ENCODE measurements at regions not wholly inside any gene's neighbourhood (a gene's known extent, or its start where the extent isn't known, plus 50 kb on each side); places are given as distances from the start of the nearest gene placed in this dataset.

DNA sequence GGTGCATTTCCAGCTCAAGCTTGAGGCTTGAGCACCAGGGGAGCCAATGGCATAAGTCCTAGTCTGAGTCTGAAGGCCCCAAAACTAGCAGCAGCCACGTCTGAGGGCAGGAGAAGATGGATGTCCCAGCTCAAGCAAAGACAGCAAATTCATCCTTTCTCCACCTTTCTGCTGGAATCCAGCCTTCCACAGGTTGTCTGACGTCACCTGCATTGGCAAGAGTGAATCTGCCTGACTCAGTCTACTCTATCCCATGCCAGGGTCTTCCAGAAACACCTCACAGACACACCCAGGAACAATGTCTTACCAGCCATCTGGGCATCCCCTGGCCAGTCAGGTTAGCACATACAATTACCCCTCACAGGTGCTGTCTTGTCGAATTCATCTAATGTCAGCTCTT, 76.2 kb upstream of the SOX11 start:
- Histone ChIP-seq H4K20me1 (ENCODE audit: insufficient read depth, low read length, poor library complexity, severe bottlenecking) (no peaks in the 10 kb centered on the region), H3K9me3 (ENCODE audit: insufficient read depth, low read depth, low read length) (no peaks in the 10 kb centered on the region; the same call in 1 of the 2 replicates), H3K9me2 (replicated peaks; ENCODE audit: low read depth, low read length) (no peaks in the 10 kb centered on the region), H3K27me3 (ENCODE audit: insufficient read depth, low read length, poor library complexity, severe bottlenecking) (no peaks in the 10 kb centered on the region), H3F3A (ENCODE audit: low read depth) (no peaks in the 10 kb centered on the region), H3K4me3 (ENCODE audit: low read length, poor library complexity, severe bottlenecking) (no peak overlapping the region), H3K4me1 (ENCODE audit: insufficient read depth, low read length, poor library complexity, severe bottlenecking) (no peaks in the 10 kb centered on the region), H2AFZ (ENCODE audit: low read length) (no peak overlapping the region), H3K36me3 (ENCODE audit: insufficient read depth, low read length) (no peaks in the 10 kb centered on the region), H3K9ac (ENCODE audit: low read depth, low read length, poor library complexity, severe bottlenecking) (no peak overlapping the region), H3K4me2 (ENCODE audit: low read depth, low read length, poor library complexity, severe bottlenecking) (no peak overlapping the region), H3K79me2 (ENCODE audit: insufficient read depth, low read length) (no peaks in the 10 kb centered on the region)
- no peak for TF ChIP-seq EZH2phosphoT487 (IDR thresholded peaks at IDR 0.05; ENCODE audit: borderline replicate concordance)
- TF ChIP-seq, protein P1, sequence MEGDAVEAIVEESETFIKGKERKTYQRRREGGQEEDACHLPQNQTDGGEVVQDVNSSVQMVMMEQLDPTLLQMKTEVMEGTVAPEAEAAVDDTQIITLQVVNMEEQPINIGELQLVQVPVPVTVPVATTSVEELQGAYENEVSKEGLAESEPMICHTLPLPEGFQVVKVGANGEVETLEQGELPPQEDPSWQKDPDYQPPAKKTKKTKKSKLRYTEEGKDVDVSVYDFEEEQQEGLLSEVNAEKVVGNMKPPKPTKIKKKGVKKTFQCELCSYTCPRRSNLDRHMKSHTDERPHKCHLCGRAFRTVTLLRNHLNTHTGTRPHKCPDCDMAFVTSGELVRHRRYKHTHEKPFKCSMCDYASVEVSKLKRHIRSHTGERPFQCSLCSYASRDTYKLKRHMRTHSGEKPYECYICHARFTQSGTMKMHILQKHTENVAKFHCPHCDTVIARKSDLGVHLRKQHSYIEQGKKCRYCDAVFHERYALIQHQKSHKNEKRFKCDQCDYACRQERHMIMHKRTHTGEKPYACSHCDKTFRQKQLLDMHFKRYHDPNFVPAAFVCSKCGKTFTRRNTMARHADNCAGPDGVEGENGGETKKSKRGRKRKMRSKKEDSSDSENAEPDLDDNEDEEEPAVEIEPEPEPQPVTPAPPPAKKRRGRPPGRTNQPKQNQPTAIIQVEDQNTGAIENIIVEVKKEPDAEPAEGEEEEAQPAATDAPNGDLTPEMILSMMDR (conservative IDR thresholded peaks at IDR 0.05; ENCODE audit: low read length) = no peak

DNA sequence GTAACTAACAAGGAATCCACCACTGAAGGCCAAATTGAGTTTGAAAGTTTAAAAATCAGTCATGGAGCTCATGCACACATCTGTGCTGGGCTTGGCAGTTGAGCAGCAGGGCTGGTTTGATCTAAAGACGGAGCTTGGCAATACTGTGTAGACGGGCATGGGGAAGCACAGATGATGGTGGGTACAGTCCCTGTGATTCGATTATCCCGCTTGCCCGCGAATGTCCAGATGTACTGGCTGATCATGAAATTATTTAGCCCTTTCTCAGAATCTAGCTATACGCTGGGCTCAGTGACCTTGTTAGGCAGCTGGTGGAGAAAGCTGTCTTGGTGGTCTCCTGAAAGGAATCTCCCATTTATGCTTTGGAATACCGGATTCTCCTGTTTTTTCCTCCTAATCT, 74.8 kb upstream of the SOX11 start:
- Histone ChIP-seq H3K36me3 (ENCODE audit: insufficient read depth, low read length) (no peaks in the 10 kb centered on the region), H4K20me1 (ENCODE audit: insufficient read depth, low read length, poor library complexity, severe bottlenecking) (no peaks in the 10 kb centered on the region), H3F3A (ENCODE audit: low read depth) (no peaks in the 10 kb centered on the region), H3K9me2 (replicated peaks; ENCODE audit: low read depth, low read length) (no peaks in the 10 kb centered on the region), H3K4me1 (ENCODE audit: insufficient read depth, low read length, poor library complexity, severe bottlenecking) (no peaks in the 10 kb centered on the region), H3K9me3 (ENCODE audit: insufficient read depth, low read depth, low read length) (no peaks in the 10 kb centered on the region; the same call in 1 of the 2 replicates), H2AFZ (ENCODE audit: low read length) (no peak overlapping the region), H3K27me3 (ENCODE audit: insufficient read depth, low read length, poor library complexity, severe bottlenecking) (no peaks in the 10 kb centered on the region), H3K79me2 (ENCODE audit: insufficient read depth, low read length) (no peaks in the 10 kb centered on the region), H3K4me3 (ENCODE audit: low read length, poor library complexity, severe bottlenecking) (no peak overlapping the region), H3K4me2 (ENCODE audit: low read depth, low read length, poor library complexity, severe bottlenecking) (no peak overlapping the region), H3K9ac (ENCODE audit: low read depth, low read length, poor library complexity, severe bottlenecking) (no peak overlapping the region)
- TF ChIP-seq, protein P1 (conservative IDR thresholded peaks at IDR 0.05; ENCODE audit: low read length) = no peak
- no peak for TF ChIP-seq EZH2phosphoT487 (IDR thresholded peaks at IDR 0.05; ENCODE audit: borderline replicate concordance)

DNA sequence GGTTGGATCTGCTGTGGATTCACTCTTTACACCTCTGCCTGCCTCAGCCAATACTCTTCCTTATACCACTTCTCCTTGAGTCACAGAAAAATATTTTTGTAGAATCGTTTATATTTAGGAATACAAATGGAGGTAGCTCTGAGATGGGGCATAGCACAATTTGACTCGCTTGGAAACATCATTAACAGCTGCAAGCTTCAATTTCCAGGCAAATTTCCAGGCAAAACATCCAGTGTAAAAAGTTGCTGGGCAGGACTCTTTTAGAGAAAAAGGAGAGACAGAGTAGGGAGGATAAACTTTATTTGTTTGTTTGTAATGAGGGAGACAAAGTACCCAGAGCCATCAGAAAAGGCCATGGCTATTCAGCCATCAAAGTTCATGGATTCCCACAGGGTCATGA, 74.4 kb upstream of the SOX11 start:
- no peaks in the 10 kb centered on the region for H3K27me3 ChIP-seq (ENCODE audit: insufficient read depth, low read length, poor library complexity, severe bottlenecking)
- H3K4me3 ChIP-seq (ENCODE audit: low read length, poor library complexity, severe bottlenecking) = no peak overlapping the region
- TF ChIP-seq EZH2phosphoT487 (IDR thresholded peaks at IDR 0.05; ENCODE audit: borderline replicate concordance) = no peak
- TF ChIP-seq, protein P1 (conservative IDR thresholded peaks at IDR 0.05; ENCODE audit: low read length) = no peak
- no peaks in the 10 kb centered on the region for H3K36me3 ChIP-seq (ENCODE audit: insufficient read depth, low read length)
- no peak overlapping the region for H3K4me2 ChIP-seq (ENCODE audit: low read depth, low read length, poor library complexity, severe bottlenecking)
- no peak overlapping the region for H2AFZ ChIP-seq (ENCODE audit: low read length)
- no peaks in the 10 kb centered on the region for H3K9me2 ChIP-seq (replicated peaks; ENCODE audit: low read depth, low read length)
- no peaks in the 10 kb centered on the region for H3K79me2 ChIP-seq (ENCODE audit: insufficient read depth, low read length)
- no peaks in the 10 kb centered on the region; the same call in 1 of the 2 replicates for H3K9me3 ChIP-seq (ENCODE audit: insufficient read depth, low read depth, low read length)
- no peaks in the 10 kb centered on the region for H3K4me1 ChIP-seq (ENCODE audit: insufficient read depth, low read length, poor library complexity, severe bottlenecking)
- H3K9ac ChIP-seq (ENCODE audit: low read depth, low read length, poor library complexity, severe bottlenecking) = no peak overlapping the region
- no peaks in the 10 kb centered on the region for H4K20me1 ChIP-seq (ENCODE audit: insufficient read depth, low read length, poor library complexity, severe bottlenecking)
- no peaks in the 10 kb centered on the region for H3F3A ChIP-seq (ENCODE audit: low read depth)
